ENCODE measurements at regions not wholly inside any gene's neighbourhood (a gene's known extent, or its start where the extent isn't known, plus 50 kb on each side); places are given as distances from the start of the nearest gene placed in this dataset.

DNA sequence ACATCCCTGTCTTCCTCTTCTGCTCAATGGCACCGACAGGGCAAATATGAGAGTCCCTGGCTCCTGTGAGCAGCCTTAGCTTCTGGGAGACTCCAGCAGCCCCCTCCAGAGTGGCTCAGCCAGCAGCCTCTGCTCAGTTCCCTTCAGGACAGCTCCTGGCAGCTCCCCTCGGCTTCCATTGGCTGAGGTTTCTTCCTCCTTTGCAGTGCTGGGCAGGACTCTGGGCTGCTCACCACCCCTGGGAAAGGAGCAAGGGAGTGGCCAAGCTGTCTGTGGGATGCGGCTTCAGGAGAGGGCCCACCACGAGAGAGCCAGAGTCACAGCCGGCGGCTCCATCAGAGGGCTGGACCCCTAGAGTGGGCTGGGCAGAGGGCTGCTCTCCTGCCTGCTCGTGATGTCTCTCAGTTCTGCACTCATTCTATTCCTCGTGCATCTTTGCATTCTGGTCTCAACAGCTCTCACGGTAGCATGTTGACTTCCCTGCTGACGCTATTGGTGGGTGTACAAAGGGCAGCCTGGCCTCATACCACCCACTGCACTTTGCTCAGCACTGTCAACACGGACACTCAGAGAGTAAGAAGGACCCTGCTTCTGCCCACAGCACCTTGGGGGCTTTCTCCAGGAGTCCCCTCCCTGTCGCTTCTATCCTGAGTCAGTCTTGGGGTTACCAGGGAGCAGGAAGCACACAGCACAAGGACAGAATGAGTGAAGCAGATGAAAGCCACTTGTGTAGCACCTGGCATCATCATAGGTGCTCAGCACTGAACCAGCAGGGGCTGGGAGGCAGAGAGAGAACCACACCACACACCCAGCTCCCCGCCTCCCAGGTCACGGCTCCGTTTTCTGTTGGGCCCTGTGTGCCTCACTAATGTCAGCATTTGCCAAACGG, 80.9 kb upstream of the ALDH1B1 start:
- ATAC-seq, result peak; percentile 96
- no peaks in the 10 kb centered on the region for H4K20me1 ChIP-seq (ENCODE audit: insufficient read depth, low read length)
- peak overlapping the region; percentile 78 for H3K4me2 ChIP-seq (ENCODE audit: low read depth, low read length)
- H3K36me3 ChIP-seq (replicated peaks in 1 of 2; ENCODE audit: control insufficient read depth in 1 of 2, insufficient read depth in 2 of 2, low read length in 2 of 2), result no peaks in the 10 kb centered on the region
- H3K27ac ChIP-seq (ENCODE audit: extremely low read length, insufficient read depth, low read length), result peak overlapping the region; percentile 9
- H3K27me3 ChIP-seq (ENCODE audit: control insufficient read depth in 1 of 2, insufficient read depth in 2 of 2, low read length in 2 of 2), result peaks cover 2 to 27% of the 10 kb centered on the region in 2 experiments; a peak in 3 of 5 replicates
- 0% methylated on average over 8 of the region's 16 CpGs for WGBS (ENCODE audit: low lambda C conversion rate)
- H3K9ac ChIP-seq (ENCODE audit: insufficient read depth, low read depth, low read length), result no peak overlapping the region
- no peaks in the 10 kb centered on the region for H3K79me2 ChIP-seq (ENCODE audit: insufficient read depth, low read length)
- BruUV-seq (replicated peaks), result no TSS peak
- peak; percentile 43 for DNase-seq (ENCODE audit: low spot score)
- FAIRE-seq, result peak; percentile 18
- intact Hi-C loops (cut with micrococcal nuclease; ENCODE audit: unreplicated experiment) (no loop called here), in situ Hi-C loops (cut with HindIII; ENCODE audit: extremely low pct_ligation_motif_present, low pct_unique_long_range_greater_than_20kb) (no loop called here)
- H3K4me1 ChIP-seq (ENCODE audit: insufficient read depth, low read length), result peaks cover 23% of the 10 kb centered on the region
- H3K9me3 ChIP-seq (ENCODE audit: low read length), result no peaks in the 10 kb centered on the region
- peak overlapping the region in 2 of 3 experiments; percentile 11 to 57; a peak in 3 of 6 replicates for H3K4me3 ChIP-seq (replicated peaks in 1 of 3; ENCODE audit: insufficient read depth in 1 of 3, low read depth in 2 of 3, low read length in 3 of 3)
- peak overlapping the region; percentile 78 for H2AFZ ChIP-seq (ENCODE audit: low read length)
- CTCF ChIA-PET (ENCODE audit: low intra/inter-chr PET ratio, low total read pairs), result no interaction called here
- POLR2A ChIA-PET, result interaction anchor here (0.6 kb wide), 1 partner anchor 82 kb away, joined by 3 read pairs; no protein-coding TSS in a partner anchor
- no peak for TF ChIP-seq MEIS2 (CRISPR knock-in tag; IDR thresholded peaks at IDR 0.05)
- TF ChIP-seq FOXP1 (IDR thresholded peaks at IDR 0.05), result no peak
- peak; percentile 58 for TF ChIP-seq FOXP1 (CRISPR knock-in tag; IDR thresholded peaks at IDR 0.05)
- peak; percentile 41; the same call in 1 of the 2 replicates for TF ChIP-seq SALL1 (CRISPR knock-in tag; IDR thresholded peaks at IDR 0.05)
- TF ChIP-seq, protein P1, sequence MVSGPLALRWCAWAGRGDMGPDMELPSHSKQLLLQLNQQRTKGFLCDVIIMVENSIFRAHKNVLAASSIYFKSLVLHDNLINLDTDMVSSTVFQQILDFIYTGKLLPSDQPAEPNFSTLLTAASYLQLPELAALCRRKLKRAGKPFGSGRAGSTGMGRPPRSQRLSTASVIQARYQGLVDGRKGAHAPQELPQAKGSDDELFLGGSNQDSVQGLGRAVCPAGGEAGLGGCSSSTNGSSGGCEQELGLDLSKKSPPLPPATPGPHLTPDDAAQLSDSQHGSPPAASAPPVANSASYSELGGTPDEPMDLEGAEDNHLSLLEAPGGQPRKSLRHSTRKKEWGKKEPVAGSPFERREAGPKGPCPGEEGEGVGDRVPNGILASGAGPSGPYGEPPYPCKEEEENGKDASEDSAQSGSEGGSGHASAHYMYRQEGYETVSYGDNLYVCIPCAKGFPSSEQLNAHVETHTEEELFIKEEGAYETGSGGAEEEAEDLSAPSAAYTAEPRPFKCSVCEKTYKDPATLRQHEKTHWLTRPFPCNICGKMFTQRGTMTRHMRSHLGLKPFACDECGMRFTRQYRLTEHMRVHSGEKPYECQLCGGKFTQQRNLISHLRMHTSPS (CRISPR knock-in tag; IDR thresholded peaks at IDR 0.05; ENCODE audit: low read depth), result peak; percentile 29; the same call in 1 of the 2 replicates
- TF ChIP-seq, protein P2, sequence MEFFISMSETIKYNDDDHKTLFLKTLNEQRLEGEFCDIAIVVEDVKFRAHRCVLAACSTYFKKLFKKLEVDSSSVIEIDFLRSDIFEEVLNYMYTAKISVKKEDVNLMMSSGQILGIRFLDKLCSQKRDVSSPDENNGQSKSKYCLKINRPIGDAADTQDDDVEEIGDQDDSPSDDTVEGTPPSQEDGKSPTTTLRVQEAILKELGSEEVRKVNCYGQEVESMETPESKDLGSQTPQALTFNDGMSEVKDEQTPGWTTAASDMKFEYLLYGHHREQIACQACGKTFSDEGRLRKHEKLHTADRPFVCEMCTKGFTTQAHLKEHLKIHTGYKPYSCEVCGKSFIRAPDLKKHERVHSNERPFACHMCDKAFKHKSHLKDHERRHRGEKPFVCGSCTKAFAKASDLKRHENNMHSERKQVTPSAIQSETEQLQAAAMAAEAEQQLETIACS (CRISPR knock-in tag; IDR thresholded peaks at IDR 0.05), result no peak
- TF ChIP-seq SAP130 (CRISPR knock-in tag; IDR thresholded peaks at IDR 0.05; ENCODE audit: low read depth), result peak; percentile 44
- peak; percentile 34; the same call in 1 of the 2 replicates for TF ChIP-seq RXRB (CRISPR knock-in tag; IDR thresholded peaks at IDR 0.05; ENCODE audit: borderline replicate concordance)
- no peak for TF ChIP-seq RBAK (CRISPR knock-in tag; IDR thresholded peaks at IDR 0.05)
- TF ChIP-seq ARNT (IDR thresholded peaks at IDR 0.05), result no peak
- 0 out of 2 replicates have a peak, but pooled peaks have one; percentile 32 for TF ChIP-seq ERF (CRISPR knock-in tag; IDR thresholded peaks at IDR 0.05)
- TF ChIP-seq CBX5 (CRISPR knock-in tag; IDR thresholded peaks at IDR 0.05; ENCODE audit: borderline replicate concordance), result no peak
- TF ChIP-seq, protein P3, sequence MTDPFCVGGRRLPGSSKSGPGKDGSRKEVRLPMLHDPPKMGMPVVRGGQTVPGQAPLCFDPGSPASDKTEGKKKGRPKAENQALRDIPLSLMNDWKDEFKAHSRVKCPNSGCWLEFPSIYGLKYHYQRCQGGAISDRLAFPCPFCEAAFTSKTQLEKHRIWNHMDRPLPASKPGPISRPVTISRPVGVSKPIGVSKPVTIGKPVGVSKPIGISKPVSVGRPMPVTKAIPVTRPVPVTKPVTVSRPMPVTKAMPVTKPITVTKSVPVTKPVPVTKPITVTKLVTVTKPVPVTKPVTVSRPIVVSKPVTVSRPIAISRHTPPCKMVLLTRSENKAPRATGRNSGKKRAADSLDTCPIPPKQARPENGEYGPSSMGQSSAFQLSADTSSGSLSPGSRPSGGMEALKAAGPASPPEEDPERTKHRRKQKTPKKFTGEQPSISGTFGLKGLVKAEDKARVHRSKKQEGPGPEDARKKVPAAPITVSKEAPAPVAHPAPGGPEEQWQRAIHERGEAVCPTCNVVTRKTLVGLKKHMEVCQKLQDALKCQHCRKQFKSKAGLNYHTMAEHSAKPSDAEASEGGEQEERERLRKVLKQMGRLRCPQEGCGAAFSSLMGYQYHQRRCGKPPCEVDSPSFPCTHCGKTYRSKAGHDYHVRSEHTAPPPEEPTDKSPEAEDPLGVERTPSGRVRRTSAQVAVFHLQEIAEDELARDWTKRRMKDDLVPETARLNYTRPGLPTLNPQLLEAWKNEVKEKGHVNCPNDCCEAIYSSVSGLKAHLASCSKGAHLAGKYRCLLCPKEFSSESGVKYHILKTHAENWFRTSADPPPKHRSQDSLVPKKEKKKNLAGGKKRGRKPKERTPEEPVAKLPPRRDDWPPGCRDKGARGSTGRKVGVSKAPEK (CRISPR knock-in tag; IDR thresholded peaks at IDR 0.05; ENCODE audit: borderline replicate concordance), result no peak
- TF ChIP-seq, protein P4, sequence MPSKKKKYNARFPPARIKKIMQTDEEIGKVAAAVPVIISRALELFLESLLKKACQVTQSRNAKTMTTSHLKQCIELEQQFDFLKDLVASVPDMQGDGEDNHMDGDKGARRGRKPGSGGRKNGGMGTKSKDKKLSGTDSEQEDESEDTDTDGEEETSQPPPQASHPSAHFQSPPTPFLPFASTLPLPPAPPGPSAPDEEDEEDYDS (CRISPR knock-in tag; IDR thresholded peaks at IDR 0.05), result 0 out of 2 replicates have a peak, but pooled peaks have one; percentile 32
- no peak for TF ChIP-seq ZNF33A (CRISPR knock-in tag; IDR thresholded peaks at IDR 0.05; ENCODE audit: borderline replicate concordance)
- TF ChIP-seq ZSCAN12 (CRISPR knock-in tag; IDR thresholded peaks at IDR 0.05), result no peak
- no peak for TF ChIP-seq NFYC (CRISPR knock-in tag; IDR thresholded peaks at IDR 0.05)
- TF ChIP-seq KDM3A (CRISPR knock-in tag; IDR thresholded peaks at IDR 0.05; ENCODE audit: low read depth), result no peak
- TF ChIP-seq, protein P5, sequence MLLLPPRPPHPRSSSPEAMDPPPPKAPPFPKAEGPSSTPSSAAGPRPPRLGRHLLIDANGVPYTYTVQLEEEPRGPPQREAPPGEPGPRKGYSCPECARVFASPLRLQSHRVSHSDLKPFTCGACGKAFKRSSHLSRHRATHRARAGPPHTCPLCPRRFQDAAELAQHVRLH (CRISPR knock-in tag; IDR thresholded peaks at IDR 0.05; ENCODE audit: borderline replicate concordance, low read depth), result 0 out of 2 replicates have a peak, but pooled peaks have one; percentile 25
